Amygdala (tissue), 56 donors: ENCODE measurements at regions not wholly inside any gene's neighbourhood (a gene's known extent, or its start where the extent isn't known, plus 50 kb on each side); places are given as distances from the start of the nearest gene placed in this dataset.
"Not testable (repeated sequence)": the region's sequence is repeated elsewhere in the genome, so short reads cannot be mapped to it uniquely, and the experiment has no call there.

ENCODE experiments used
- DNase-seq, 56 donors: peaks; one replicate each; lab custom pipeline; 2025; lab: John Stamatoyannopoulos, UW

GRCh38 chr5:156200938-156201787, 125.8 kb upstream of the SGCD start:
- no peak for DNase-seq

GRCh38 chr5:156201788-156202403, 125.1 kb upstream of the SGCD start:
- no peak for DNase-seq

GRCh38 chr5:156208271-156208670, 118.7 kb upstream of the SGCD start:
- DNase-seq, result no peak

- no peak for DNase-seq
Measured at GRCh38 chr5:156218367-156219158, 108.4 kb upstream of the SGCD start.

- DNase-seq, result no peak
Measured at GRCh38 chr5:156219483-156220005, 107.4 kb upstream of the SGCD start.

GRCh38 chr5:156221816-156222215, 105.1 kb upstream of the SGCD start:
- no peak for DNase-seq

GRCh38 chr5:156223547-156223946, 103.4 kb upstream of the SGCD start:
- no peak for DNase-seq

- DNase-seq, result not testable (repeated sequence)
Measured at GRCh38 chr5:156226485-156226884, 100.5 kb upstream of the SGCD start.

GRCh38 chr5:156230887-156231286, 96.1 kb upstream of the SGCD start:
- no peak for DNase-seq

- no peak for DNase-seq
Measured at GRCh38 chr5:156232251-156232869, 94.6 kb upstream of the SGCD start.

- no peak for DNase-seq
Measured at GRCh38 chr5:156237361-156237760, 89.6 kb upstream of the SGCD start.

GRCh38 chr5:156239800-156240199, 87.2 kb upstream of the SGCD start:
- DNase-seq, result no peak

GRCh38 chr5:156240414-156240813, 86.5 kb upstream of the SGCD start:
- no peak for DNase-seq

- DNase-seq, result no peak
Measured at GRCh38 chr5:156241266-156241665, 85.7 kb upstream of the SGCD start.

- DNase-seq, result no peak
Measured at GRCh38 chr5:156245895-156246294, 81.1 kb upstream of the SGCD start.

GRCh38 chr5:156251076-156251475, 75.9 kb upstream of the SGCD start:
- no peak for DNase-seq

- DNase-seq, result no peak
Measured at GRCh38 chr5:156253130-156253529, 73.8 kb upstream of the SGCD start.

GRCh38 chr5:156254196-156254595, 72.8 kb upstream of the SGCD start:
- DNase-seq, result no peak

- DNase-seq, result no peak
Measured at GRCh38 chr5:156256642-156257041, 70.3 kb upstream of the SGCD start.

- no peak for DNase-seq
Measured at GRCh38 chr5:156258934-156259333, 68.0 kb upstream of the SGCD start.

- DNase-seq, result no peak
Measured at GRCh38 chr5:156259618-156260017, 67.3 kb upstream of the SGCD start.
